HFFc6 (cell line): ENCODE measurements at regions not wholly inside any gene's neighbourhood (a gene's known extent, or its start where the extent isn't known, plus 50 kb on each side); places are given as distances from the start of the nearest gene placed in this dataset.
A peak's percentile ranks its signal among the peaks of the same experiment; 100 is the strongest.

Source experiments
- DNase-seq: peaks from one replicate; pipeline ENCODE4 v3.0.0-alpha.2; 2018
- H3K27ac Mint-ChIP-seq: 2 replicates; pipeline ENCODE4 v1.8.0; 2020; ENCODE audit warnings: mild to moderate bottlenecking, mixed read lengths
- H3K27me3 Mint-ChIP-seq: 2 replicates; pipeline ENCODE4 v1.8.0; 2021; ENCODE audit warnings: mild to moderate bottlenecking, moderate library complexity, mixed read lengths; ENCODE audit not compliant: insufficient read depth
- H3K36me3 Mint-ChIP-seq: 2 replicates; pipeline ENCODE4 v1.8.0; 2021; ENCODE audit warnings: low read depth, mixed read lengths
- H3K4me1 Mint-ChIP-seq: 2 replicates; pipeline ENCODE4 v1.8.0; 2020; ENCODE audit warnings: low read depth, mixed read lengths
- H3K4me3 Mint-ChIP-seq: 2 replicates; pipeline ENCODE4 v1.8.0; 2020; ENCODE audit warnings: mild to moderate bottlenecking, moderate library complexity, mixed read lengths
- H3K9me3 Mint-ChIP-seq: 2 replicates; pipeline ENCODE4 v1.8.0; 2020; ENCODE audit warnings: mild to moderate bottlenecking, mixed read lengths
- TF ChIP-seq, protein P1 (sequence below): fragments of 200-600 bp; sonication (generic); IDR thresholded peaks from 2 replicates; pipeline ENCODE4 v1.5.0; 2021; ENCODE audit warnings: antibody characterized with exemption, mild to moderate bottlenecking

- no peaks in the 10 kb centered on the region for H3K9me3 Mint-ChIP-seq
- H3K27me3 Mint-ChIP-seq: peaks cover 4% of the 10 kb centered on the region
- peaks cover 50% of the 10 kb centered on the region for H3K4me1 Mint-ChIP-seq
- peaks cover 41% of the 10 kb centered on the region for H3K36me3 Mint-ChIP-seq
- DNase-seq: peak; percentile 4
- H3K27ac Mint-ChIP-seq: peak overlapping the region; percentile 93
- H3K4me3 Mint-ChIP-seq: peak overlapping the region; percentile 69
- TF ChIP-seq, protein P1, sequence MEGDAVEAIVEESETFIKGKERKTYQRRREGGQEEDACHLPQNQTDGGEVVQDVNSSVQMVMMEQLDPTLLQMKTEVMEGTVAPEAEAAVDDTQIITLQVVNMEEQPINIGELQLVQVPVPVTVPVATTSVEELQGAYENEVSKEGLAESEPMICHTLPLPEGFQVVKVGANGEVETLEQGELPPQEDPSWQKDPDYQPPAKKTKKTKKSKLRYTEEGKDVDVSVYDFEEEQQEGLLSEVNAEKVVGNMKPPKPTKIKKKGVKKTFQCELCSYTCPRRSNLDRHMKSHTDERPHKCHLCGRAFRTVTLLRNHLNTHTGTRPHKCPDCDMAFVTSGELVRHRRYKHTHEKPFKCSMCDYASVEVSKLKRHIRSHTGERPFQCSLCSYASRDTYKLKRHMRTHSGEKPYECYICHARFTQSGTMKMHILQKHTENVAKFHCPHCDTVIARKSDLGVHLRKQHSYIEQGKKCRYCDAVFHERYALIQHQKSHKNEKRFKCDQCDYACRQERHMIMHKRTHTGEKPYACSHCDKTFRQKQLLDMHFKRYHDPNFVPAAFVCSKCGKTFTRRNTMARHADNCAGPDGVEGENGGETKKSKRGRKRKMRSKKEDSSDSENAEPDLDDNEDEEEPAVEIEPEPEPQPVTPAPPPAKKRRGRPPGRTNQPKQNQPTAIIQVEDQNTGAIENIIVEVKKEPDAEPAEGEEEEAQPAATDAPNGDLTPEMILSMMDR: no peak
Observed at GRCh38 chr16:27677263-27677662, 127.3 kb downstream of the KATNIP start.

- Mint-ChIP-seq H3K27me3 (no peaks in the 10 kb centered on the region; the same call in none of the 2 replicates), H3K9me3 (no peaks in the 10 kb centered on the region), H3K4me3 (no peak overlapping the region), H3K36me3 (peaks cover 46% of the 10 kb centered on the region), H3K4me1 (peaks cover 50% of the 10 kb centered on the region), H3K27ac (peak overlapping the region; percentile 93)
- peak; percentile 35 for DNase-seq
- TF ChIP-seq, protein P1: no peak
Observed at GRCh38 chr16:27678955-27679354, 129.0 kb downstream of the KATNIP start.

GRCh38 chr16:27679899-27680298 lies 130.0 kb downstream of the KATNIP start:
- H3K4me1 Mint-ChIP-seq: peaks cover 47% of the 10 kb centered on the region
- H3K36me3 Mint-ChIP-seq: peaks cover 39% of the 10 kb centered on the region
- H3K4me3 Mint-ChIP-seq: no peak overlapping the region
- TF ChIP-seq, protein P1: no peak
- no peak overlapping the region for H3K27ac Mint-ChIP-seq
- DNase-seq: no peak
- no peaks in the 10 kb centered on the region for H3K9me3 Mint-ChIP-seq
- H3K27me3 Mint-ChIP-seq: no peaks in the 10 kb centered on the region; the same call in none of the 2 replicates

- no peak for DNase-seq
- TF ChIP-seq, protein P1: no peak
- Mint-ChIP-seq H3K4me1 (peaks cover 47% of the 10 kb centered on the region), H3K4me3 (no peak overlapping the region; the same call in 1 of the 2 replicates), H3K36me3 (peaks cover 31% of the 10 kb centered on the region), H3K27me3 (no peaks in the 10 kb centered on the region; the same call in none of the 2 replicates), H3K27ac (no peak overlapping the region), H3K9me3 (no peaks in the 10 kb centered on the region)
Observed at GRCh38 chr16:27681681-27682080, 131.7 kb downstream of the KATNIP start.

DNA sequence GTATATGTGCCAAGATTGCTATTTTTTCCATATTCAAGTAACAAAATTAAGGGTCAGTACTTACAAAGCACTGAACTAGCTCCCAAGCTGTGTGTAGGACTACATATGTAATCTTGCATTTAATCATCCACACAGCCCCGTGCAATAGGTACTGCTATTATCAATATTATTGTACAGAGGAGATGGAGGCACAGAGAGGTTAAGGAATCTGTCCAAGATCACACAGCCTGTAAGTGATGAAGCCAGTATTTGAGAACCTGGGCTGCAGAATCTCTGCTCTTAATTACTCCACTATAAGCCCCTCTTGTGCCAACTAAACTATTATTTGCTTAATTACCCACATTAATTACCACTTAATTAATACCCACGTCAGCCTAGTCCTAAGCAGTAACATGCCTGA lies 134.1 kb downstream of the KATNIP start:
- no peak overlapping the region for H3K4me3 Mint-ChIP-seq
- peaks cover 21% of the 10 kb centered on the region for H3K36me3 Mint-ChIP-seq
- TF ChIP-seq, protein P1: no peak
- peaks cover 23% of the 10 kb centered on the region for H3K4me1 Mint-ChIP-seq
- no peak overlapping the region for H3K27ac Mint-ChIP-seq
- no peak for DNase-seq
- H3K9me3 Mint-ChIP-seq: no peaks in the 10 kb centered on the region
- H3K27me3 Mint-ChIP-seq: no peaks in the 10 kb centered on the region; the same call in none of the 2 replicates

GRCh38 chr16:27685807-27686206 lies 135.9 kb downstream of the KATNIP start:
- Mint-ChIP-seq H3K27ac (peak overlapping the region; percentile 37), H3K4me1 (peaks cover 19% of the 10 kb centered on the region), H3K9me3 (no peaks in the 10 kb centered on the region), H3K36me3 (peaks cover 13% of the 10 kb centered on the region; the same call in 1 of the 2 replicates), H3K27me3 (no peaks in the 10 kb centered on the region; the same call in 1 of the 2 replicates), H3K4me3 (no peak overlapping the region)
- DNase-seq: peak; percentile 28
- TF ChIP-seq, protein P1: no peak
